Cortex of kidney (tissue), 1 donor: ENCODE measurements at regions not wholly inside any gene's neighbourhood (a gene's known extent, or its start where the extent isn't known, plus 50 kb on each side); places are given as distances from the start of the nearest gene placed in this dataset.

ENCODE experiments used
- DNase-seq: peaks from one replicate; lab custom pipeline; 2025; lab: John Stamatoyannopoulos, UW

DNA sequence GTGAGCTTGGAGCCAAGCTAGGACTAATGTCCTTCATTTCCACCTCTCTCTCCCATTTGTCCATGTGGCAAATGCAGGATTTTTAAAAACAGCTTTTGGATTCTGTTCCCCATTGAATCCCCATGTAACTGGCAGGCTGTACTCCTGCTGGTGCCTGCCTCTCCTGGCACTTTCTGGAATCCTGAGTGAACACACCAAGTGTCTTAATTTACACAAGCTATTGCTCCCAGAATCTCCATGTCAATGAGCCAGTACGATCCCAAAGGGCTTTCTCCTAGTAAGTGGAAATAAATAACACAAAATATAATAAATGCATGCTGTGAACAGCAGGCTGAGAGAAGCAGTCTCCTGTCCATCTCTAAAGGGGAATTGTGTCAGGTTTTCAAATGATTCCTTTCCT is 88.4 kb upstream of the WWC1 start:
- DNase-seq: no peak

DNA sequence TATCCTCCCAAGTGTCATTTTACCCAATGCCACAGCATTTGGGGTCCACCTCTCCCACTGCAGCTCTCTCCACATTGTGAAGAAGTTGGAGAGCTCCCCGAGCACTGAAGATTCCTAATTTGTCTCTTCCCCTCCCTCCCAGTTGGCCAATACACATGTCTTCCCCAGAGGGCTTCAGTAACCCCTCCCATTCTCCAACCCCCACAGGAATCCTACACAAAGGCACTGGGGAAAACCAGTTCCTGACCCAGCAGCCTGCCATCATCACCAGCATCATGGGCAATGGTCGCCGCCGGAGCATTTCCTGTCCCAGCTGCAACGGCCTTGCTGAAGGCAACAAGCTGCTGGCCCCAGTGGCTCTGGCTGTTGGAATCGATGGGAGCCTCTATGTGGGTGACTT is 87.3 kb upstream of the WWC1 start:
- DNase-seq: no peak

DNA sequence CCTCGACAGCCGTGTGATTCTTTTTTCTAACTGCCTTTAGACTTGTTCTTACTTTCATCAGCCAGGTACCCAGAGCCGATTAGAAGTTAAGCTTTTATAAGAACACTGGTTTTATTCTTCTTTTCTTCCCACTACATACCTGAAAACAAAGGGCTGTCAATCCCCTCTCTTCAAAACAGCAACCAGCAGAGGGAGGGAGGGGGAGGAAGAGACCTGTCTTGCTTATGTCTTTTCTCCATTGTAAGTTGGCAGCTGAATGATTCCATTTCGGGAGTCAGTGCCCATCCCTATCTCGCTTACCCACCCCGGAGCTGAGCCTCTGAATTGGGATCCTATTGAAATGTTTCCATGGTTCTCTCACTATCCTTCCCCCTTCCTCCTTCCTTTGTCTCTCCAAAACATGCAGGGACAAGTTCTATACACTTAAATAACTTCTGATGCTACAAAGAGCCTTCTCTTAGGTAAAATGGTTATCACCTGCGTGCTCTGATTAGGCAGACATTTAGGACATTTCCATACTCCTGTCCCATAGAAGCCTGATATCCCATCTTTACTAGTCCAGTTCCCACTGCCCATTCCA is 83.9 kb upstream of the WWC1 start:
- no peak for DNase-seq

DNA sequence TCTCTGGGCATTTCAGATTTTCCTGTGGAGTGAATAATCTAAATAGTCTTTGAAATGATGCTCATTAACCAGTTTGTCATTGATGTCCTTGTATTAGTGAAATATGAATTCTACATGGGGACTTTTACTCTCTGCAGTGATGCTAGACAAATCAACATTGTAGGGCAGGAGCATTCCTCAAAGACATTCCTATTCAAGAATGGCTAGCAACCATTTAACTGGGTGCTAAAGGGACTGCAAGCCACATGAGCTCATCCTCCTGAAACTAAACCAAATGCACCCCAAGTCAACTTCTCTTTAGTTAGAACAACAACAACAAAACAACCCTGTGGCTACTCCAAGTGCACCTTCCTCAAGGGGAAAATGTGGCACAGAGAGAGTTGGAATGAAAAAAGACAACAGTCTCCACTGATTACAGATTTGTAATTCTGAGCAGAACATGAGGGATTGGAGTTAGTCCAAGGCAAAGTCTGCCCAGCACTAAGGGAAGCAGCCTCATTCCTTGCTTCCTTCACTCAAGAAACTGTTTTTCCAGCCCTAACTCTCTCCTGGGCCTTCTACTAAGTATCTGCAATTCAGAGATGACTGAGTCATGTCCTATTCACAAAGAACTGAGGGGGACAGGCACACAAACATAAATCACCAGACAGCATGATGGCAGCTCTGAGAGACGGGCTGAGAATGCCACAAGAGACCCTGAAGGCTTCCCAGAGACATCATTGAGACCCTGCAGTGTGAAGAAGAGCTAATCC is 82.0 kb upstream of the WWC1 start:
- no peak for DNase-seq

DNA sequence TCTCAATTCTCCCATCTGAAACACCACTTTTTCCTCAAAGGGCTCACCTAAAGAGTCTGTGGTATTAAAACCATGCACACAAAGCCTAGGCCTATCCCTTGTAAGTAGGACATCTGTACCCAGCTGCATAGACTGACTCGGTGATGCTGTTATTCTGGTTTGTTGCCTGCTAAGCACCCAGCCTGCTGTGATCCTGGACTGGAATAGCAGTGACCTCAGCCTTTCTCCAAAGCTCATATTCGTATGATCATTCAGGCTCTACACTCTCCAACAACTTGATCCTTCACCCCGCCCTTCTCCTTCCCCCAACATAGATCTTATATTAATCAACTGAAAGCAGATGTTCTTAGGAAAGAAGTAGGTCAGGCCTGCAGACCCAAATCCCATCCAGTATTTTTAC is 81.4 kb upstream of the WWC1 start:
- no peak for DNase-seq

DNA sequence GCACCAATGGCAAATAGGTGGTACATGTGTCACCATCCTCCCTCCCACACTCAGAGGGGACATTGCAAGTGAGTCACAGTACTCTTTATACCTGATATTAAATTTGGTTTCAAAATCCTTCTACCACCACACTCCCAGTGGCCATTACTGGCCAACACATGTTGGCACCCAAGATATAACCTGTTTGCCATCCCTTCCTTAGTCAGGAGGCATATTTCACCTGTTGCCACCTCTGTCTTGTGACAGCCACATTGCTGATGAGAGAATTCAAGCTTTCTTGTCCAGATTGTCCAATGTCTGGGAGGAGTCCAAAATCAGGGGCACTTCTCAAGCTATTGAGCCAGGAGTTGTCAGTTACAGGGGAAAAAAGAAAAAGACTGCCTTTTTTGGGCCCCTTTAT is 80.2 kb upstream of the WWC1 start:
- DNase-seq: no peak

DNA sequence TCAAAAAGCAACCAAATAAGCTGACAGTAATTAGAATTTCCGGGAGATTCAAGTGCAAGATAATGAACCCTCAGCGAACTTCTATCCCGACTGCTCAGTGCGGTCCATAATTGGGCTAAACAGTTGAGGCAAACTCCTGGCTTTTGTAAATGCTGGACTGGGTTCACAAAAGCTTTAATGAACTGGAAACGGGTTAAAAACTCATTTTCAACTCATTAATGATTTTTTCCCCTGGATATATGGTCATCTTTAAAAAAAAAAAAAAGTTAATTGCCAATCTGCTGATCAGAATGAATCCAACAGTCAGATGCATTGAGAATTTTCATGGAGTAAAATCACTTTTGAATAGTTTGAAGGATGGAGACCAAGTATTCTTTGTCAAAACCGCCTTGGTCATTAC is 79.5 kb upstream of the WWC1 start:
- no peak for DNase-seq

DNA sequence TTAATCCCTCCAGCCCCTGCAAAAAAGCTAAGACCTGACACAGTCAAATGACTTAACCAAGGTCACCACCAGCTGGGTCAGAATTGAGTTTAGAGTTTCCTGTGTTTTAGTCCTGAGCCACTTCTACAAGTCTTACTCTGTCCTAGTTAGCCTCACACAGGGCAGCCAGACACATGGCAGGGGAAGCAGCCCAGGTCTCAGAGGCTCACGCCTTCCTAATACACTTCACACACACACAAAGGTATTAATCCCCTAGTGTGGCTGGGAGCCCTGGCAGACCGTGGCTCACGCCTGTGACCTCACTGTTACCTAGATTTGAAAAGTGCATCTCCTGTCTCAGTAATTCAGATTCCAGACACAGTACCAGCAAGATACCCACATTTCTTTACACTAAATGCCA is 77.4 kb upstream of the WWC1 start:
- DNase-seq: no peak

DNA sequence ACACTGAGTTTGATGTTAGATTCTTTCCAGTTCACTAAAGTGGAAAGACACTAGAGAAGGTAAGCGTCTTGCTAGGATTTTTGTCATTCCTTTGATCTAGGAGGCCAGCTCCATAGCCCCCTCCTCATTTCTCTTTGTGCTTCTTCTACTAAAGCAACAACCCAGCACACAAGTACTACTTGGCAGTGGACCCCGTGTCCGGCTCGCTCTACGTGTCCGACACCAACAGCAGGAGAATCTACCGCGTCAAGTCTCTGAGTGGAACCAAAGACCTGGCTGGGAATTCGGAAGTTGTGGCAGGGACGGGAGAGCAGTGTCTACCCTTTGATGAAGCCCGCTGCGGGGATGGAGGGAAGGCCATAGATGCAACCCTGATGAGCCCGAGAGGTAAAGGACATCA is 76.6 kb upstream of the WWC1 start:
- DNase-seq: no peak

DNA sequence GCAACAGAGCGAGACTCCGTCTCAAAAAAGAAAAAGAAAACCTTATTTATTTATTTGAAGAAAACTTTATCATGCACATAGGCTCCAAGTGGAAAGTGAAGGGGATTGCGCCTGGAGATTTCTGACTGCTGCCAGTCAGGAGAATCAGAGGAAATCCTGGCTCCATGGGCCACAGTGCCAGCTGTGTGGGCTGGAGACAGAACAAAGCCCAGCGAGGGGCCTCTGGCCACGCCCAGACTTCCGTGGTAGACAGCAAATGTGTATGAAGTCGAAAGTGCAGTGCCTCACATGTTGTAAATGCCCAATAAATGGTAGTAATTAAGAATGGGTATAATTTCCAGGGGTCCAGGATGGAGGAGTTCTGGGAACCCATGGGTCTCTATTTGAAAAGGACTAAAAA is 75.8 kb upstream of the WWC1 start:
- DNase-seq: no peak

DNA sequence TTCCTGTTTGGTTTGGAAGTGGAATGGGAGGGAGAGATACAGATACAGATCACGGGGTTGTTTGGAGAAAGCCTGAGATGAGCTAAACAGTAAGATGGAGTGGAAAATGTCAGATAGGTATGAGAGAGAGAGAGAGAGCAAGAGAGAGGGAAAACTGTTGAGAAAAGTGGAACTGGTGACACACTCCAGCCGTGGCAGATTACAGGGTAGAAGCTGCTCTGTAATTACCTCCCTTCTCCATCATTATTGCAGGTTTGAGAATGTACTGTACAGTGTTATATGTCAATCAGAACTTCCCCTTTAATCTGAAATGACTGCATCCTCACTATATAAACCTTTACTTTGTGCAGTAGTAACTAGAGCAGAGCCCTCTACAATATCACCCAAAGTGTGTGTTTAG is 74.5 kb upstream of the WWC1 start:
- no peak for DNase-seq

DNA sequence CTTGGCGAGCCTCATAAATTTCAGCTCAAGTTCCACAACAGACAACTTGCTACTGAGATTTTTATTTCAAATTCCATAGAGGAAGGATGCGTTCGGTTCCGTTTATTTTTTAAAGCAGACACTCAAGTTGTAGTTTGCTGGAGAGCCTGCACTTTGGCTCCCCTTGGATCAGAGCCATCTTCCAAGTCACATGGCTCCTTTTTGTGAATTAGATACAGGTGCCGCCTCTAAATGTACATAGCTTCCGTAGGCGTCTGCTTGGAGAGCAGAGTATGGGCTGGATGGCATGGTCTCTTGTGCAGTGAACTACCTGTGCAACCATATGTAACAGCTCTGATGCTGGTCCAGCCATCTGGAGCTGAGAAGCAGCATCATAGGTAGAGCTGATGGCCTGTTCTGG is 73.9 kb upstream of the WWC1 start:
- DNase-seq: no peak

DNA sequence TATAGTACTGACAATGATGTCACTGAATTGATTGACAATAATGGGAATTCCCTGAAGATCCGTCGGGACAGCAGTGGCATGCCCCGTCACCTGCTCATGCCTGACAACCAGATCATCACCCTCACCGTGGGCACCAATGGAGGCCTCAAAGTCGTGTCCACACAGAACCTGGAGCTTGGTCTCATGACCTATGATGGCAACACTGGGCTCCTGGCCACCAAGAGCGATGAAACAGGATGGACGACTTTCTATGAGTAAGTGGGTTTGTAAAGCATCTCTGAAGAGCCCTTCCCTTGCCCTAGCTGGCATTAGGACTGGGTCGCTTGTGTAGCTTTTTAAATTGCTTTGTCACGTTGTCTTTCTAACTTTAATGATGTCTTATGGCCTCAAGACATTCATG is 72.7 kb upstream of the WWC1 start:
- no peak for DNase-seq

DNA sequence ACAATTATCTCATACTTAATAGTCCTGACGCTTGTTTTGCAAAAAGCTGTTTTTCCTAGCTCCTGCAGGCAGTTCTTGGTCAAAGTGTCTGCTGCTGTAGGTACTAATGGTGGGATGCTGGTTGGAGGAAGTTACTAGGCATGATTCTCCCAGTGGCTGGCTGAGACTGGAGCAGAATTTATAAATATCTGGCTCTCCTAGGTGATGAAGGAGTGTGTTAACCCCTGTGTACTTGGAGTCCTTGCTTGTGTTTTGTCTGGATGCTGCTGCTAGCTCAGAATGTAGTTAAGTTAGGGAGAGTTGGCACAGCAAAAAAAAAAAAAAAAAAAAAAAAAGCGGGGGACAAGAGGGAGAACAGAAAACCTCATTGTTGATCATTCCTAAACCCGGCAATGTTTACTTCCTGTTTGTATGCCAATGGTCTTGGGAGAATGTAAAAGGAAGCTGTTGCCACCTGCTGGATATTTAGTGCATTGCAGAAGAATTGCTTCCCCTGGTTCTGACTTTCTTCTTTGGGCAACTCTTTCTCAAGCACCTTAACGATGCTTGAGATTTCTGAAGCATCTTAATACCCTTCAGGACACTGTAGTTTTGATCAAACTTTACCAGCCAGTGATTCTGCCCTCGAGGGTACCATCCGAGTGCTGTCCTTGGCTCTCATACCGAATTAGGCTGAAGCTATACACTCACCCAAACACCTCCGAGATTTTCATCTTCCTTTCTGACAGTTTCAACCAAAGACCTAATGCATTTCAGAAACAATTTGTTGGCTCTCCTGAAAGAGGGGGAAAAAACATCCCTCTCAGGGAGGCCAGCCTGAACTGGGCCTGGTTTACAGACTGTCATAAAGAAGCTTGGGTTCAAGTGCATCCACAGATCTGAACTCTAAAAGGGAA is 71.7 kb upstream of the WWC1 start:
- DNase-seq: no peak

DNA sequence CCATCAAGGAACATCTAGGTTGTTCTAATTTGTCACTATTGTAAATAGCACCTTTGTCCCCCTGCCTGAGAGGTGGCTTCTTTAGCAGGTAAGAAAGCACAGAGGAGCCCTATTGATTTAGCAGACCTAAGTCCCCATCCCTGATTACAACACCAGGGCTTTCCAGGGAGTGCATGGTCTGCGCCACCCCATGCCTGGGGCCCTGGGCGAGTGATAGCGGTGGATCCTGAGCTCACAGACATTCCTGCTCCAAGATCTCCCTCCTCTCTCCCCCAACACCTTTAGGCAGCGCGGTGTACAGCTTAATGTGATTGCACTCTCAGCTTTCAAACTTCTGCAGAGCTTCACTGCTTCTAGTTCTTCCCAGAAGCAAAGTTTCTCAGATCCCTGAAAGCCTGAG is 67.4 kb upstream of the WWC1 start:
- DNase-seq: no peak

DNA sequence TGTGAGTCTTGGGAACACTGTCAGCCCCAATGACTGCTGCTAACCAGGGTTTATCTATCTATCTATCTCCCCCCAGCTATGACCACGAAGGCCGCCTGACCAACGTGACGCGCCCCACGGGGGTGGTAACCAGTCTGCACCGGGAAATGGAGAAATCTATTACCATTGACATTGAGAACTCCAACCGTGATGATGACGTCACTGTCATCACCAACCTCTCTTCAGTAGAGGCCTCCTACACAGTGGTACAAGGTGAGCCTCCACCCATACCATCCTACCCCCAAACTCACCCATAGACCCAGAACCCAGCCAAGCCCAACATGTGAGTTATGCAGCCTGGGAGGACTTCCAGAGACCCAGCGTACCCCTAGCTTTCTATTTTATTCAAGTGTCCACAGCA is 65.4 kb upstream of the WWC1 start:
- DNase-seq: no peak

DNA sequence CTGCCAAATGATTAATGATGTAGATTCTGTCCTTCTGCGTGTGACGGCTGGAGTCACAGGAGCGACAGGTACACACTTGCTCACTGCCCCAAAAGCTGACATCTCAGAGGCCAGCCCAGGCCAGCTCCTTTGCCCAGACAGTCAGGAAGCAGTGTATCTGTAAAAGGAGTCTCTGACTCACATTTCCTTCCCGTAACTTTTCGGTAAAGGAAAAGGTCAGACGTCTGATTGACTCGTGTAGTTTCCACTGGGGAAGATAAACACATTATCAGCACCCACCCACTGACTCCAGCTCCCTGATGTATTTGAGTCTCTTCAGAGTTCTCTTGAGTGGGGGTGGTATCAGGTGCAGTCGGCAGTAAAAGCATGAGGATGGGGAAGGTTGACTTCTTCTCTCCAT is 64.4 kb upstream of the WWC1 start:
- DNase-seq: no peak

DNA sequence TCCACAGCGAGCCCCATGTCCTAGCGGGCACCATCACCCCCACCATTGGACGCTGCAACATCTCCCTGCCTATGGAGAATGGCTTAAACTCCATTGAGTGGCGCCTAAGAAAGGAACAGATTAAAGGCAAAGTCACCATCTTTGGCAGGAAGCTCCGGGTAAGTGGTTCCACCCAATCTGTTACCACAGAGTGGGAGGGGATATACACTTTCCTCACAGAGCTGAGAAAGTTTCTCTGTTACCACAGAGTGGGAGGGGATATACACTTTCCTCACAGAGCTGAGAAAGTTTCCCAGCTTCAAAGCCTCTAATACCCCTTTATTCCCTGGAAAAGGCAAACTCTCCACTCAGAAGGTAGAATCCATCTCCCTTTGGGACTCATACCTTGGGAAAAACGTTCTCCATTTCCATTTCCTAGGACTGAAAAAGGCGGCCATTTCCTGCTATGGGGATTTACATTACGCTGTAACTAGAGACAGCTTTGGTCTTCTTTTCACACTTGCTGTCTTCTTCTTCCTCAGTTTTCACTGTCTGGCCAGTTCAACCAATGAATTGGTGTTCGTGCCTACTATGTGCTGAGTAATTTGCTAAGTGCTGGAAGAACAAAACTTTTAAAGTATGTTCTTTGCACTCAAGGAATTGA is 63.4 kb upstream of the WWC1 start:
- DNase-seq: no peak

DNA sequence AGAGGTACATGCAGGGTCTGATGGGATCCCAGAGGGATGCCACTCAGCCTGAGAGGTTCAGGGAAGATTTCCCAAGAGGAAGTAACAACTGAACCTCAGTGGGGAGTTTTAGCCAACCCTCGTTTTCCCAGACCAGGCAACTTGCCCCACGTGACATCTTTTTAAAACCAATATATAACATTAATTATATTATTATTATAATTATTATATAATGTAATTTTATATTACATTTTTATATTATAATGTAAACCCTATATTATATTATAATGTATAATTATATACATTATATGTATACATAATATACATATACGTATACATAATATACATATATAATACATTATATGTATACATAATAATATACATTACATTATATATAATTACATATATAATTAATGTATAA is 62.8 kb upstream of the WWC1 start:
- no peak for DNase-seq

DNA sequence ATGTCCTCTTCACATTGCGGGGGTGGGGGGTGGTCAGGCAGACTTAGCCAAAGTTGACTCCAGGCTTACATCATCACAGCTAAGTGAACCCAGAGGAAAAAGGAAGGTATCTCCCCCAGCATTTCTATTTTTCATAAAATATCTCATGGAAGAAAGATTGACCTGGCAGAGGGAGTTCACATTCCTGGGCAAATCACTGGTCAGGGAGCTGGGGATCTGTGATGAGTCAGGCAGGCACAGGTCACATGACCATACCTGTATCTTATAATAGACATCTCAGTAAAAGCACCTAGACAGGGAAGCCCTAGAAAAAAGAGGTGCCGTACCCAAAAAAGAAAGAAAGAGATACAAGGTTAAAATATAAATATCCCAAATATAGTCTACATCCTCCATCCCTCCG is 57.3 kb upstream of the WWC1 start:
- no peak for DNase-seq

DNA sequence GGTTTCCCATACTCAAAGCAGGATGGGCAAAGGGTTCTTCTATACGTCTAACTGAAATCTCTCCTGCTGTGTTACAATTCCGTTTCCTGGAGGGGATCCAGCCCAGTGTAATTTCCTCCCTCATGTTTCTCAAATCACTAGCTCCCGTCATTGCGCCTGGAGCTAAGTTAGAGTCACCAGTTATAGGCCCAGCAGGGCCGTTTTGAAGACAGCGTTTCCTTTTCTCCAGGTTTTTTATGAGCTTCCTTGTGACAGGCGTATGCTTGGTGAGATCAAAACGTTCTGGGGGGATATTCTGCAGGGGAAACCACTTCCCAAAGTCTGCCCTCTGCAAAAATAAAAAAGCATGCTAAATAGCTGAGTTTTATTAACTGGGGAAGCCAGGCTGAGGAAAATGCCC is 53.0 kb upstream of the WWC1 start:
- no peak for DNase-seq

DNA sequence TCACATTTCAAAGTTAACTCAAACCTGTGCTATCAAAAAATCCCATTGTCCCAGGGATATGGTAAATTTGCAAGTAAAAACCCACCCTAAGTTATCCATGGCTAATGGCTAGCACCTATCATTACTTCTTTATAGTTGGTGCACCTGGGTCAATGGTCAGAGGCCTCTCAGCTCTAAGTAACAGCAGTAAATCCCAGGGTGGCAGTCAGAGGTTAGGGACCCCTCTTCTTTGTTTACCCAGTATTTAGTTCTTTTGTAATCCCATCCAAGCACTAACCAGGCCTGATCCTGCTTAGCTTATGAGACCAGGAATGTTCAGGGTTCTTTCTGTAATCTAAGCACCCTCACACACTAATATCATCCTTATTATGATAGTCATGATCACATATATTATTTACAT is 52.1 kb upstream of the WWC1 start:
- no peak for DNase-seq
